ENCODE measurements at regions not wholly inside any gene's neighbourhood (a gene's known extent, or its start where the extent isn't known, plus 50 kb on each side); places are given as distances from the start of the nearest gene placed in this dataset.

DNA sequence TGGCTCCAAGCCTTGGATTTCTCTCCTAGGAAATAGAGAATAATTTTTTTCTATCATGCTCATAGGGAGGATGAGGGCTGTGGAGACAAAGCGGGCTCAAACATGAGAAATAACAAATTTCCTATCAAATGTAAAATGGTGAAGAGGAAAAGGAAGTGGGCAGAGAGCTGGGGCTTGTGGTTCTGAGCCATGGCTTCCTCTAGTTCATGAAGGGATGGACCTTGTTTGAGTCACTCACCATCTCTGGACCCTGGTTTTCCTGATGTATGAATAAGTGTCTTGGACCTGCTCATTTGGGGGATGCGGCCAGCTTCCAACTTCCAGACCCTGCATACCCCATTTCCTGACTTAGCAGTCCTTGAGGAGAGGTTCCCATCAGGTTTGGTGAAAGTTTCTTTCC lies 63.0 kb downstream of the MSX1 start:
- H3K36me3 Mint-ChIP-seq (ENCODE audit: low read depth), result no peaks in the 10 kb centered on the region
- no peak overlapping the region for H3K27ac Mint-ChIP-seq
- 80 to 100% methylated on average over 1 to 2 of the region's 2 CpGs for WGBS, 2 experiments (ENCODE audit: insufficient coverage in 1 of 2, insufficient read length in 1 of 2)
- peak; percentile 3 for DNase-seq
- no peaks in the 10 kb centered on the region for H3K9me3 Mint-ChIP-seq
- H3K4me3 Mint-ChIP-seq, result no peak overlapping the region
- peaks cover 2% of the 10 kb centered on the region for H3K4me1 Mint-ChIP-seq
- no peaks in the 10 kb centered on the region for H3K4me1 ChIP-seq (ENCODE audit: control insufficient read depth, insufficient read depth, low read length)
- H3K4me3 ChIP-seq (ENCODE audit: low read length), result no peak overlapping the region
- no peak overlapping the region for H3K27ac ChIP-seq (ENCODE audit: low read depth, low read length)
- no peaks in the 10 kb centered on the region for H3K36me3 ChIP-seq (ENCODE audit: control insufficient read depth, insufficient read depth, low read length)
- H3K27me3 Mint-ChIP-seq (ENCODE audit: insufficient read depth), result peaks cover 63% of the 10 kb centered on the region
- no peak overlapping the region for H3K9ac ChIP-seq (ENCODE audit: extremely low read depth, low read length, poor library complexity, severe bottlenecking)
- TF ChIP-seq, protein P1, sequence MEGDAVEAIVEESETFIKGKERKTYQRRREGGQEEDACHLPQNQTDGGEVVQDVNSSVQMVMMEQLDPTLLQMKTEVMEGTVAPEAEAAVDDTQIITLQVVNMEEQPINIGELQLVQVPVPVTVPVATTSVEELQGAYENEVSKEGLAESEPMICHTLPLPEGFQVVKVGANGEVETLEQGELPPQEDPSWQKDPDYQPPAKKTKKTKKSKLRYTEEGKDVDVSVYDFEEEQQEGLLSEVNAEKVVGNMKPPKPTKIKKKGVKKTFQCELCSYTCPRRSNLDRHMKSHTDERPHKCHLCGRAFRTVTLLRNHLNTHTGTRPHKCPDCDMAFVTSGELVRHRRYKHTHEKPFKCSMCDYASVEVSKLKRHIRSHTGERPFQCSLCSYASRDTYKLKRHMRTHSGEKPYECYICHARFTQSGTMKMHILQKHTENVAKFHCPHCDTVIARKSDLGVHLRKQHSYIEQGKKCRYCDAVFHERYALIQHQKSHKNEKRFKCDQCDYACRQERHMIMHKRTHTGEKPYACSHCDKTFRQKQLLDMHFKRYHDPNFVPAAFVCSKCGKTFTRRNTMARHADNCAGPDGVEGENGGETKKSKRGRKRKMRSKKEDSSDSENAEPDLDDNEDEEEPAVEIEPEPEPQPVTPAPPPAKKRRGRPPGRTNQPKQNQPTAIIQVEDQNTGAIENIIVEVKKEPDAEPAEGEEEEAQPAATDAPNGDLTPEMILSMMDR (conservative IDR thresholded peaks at IDR 0.05), result no peak
- H3K27me3 ChIP-seq (ENCODE audit: control insufficient read depth, insufficient read depth, low read length, poor library complexity, severe bottlenecking), result peaks cover 59% of the 10 kb centered on the region
- H3K9me3 ChIP-seq (ENCODE audit: control insufficient read depth, low read length), result no peaks in the 10 kb centered on the region

DNA sequence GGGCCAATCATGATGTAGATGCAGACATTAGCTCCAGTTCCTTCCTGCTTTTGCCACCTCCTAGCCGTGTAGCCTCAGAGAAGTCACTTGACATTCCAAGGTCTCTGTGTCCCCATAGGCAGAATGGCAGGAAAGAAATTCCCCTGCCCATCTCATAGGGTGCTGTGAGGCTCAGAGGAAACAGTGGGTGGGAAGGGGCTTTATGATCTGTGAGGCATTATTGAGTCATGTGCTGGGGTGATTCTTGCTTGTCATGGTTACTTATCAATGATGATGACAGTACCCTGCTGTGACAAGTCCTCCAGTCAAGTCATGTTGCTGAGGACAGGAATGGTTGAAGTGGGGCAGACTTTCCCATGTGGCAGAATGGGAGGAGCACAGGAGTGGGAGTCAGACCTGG lies 63.7 kb downstream of the MSX1 start:
- Mint-ChIP-seq H3K9me3 (no peaks in the 10 kb centered on the region), H3K36me3 (ENCODE audit: low read depth) (no peaks in the 10 kb centered on the region), H3K27me3 (ENCODE audit: insufficient read depth) (peaks cover 70% of the 10 kb centered on the region), H3K4me1 (peaks cover 2% of the 10 kb centered on the region), H3K4me3 (no peak overlapping the region), H3K27ac (no peak overlapping the region)
- no peak overlapping the region for H3K4me3 ChIP-seq (ENCODE audit: low read length)
- no peaks in the 10 kb centered on the region for H3K4me1 ChIP-seq (ENCODE audit: control insufficient read depth, insufficient read depth, low read length)
- no peak overlapping the region for H3K27ac ChIP-seq (ENCODE audit: low read depth, low read length)
- DNase-seq, result no peak
- 79% methylated on average over 1 of the region's 1 CpG; no CpG with 5 or more reads in 1 of the 2 experiments for WGBS, 2 experiments (ENCODE audit: insufficient coverage in 1 of 2, insufficient read length in 1 of 2)
- no peaks in the 10 kb centered on the region for H3K9me3 ChIP-seq (ENCODE audit: control insufficient read depth, low read length)
- TF ChIP-seq, protein P1 (conservative IDR thresholded peaks at IDR 0.05), result no peak
- H3K36me3 ChIP-seq (ENCODE audit: control insufficient read depth, insufficient read depth, low read length), result no peaks in the 10 kb centered on the region
- H3K27me3 ChIP-seq (ENCODE audit: control insufficient read depth, insufficient read depth, low read length, poor library complexity, severe bottlenecking), result peaks cover 59% of the 10 kb centered on the region
- no peak overlapping the region for H3K9ac ChIP-seq (ENCODE audit: extremely low read depth, low read length, poor library complexity, severe bottlenecking)

DNA sequence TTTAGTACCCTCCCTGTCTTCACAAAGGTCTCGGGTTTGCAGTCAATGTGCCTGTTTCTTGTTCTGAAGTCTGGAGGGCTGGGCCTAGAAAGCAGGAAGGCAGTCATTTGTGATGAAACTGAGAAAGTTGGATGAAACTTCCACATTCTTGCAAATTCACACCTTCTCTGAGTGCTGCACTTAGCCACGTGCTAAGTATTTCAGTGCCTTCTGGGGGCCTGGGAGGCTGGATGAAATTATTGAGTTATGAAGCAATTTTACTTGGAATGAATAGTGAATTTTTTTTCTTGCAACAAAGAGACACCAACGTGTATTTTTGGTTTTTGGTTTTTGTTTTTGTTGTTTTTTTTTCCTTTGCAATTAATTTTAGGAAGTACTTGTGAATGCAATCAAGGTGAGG lies 71.2 kb downstream of the MSX1 start:
- Mint-ChIP-seq H3K36me3 (ENCODE audit: low read depth) (no peaks in the 10 kb centered on the region), H3K27me3 (ENCODE audit: insufficient read depth) (peaks cover 48% of the 10 kb centered on the region), H3K9me3 (no peaks in the 10 kb centered on the region), H3K27ac (no peak overlapping the region), H3K4me1 (no peaks in the 10 kb centered on the region), H3K4me3 (no peak overlapping the region)
- Histone ChIP-seq H3K27ac (ENCODE audit: low read depth, low read length) (no peak overlapping the region), H3K9me3 (ENCODE audit: control insufficient read depth, low read length) (no peaks in the 10 kb centered on the region), H3K4me3 (ENCODE audit: low read length) (no peak overlapping the region), H3K4me1 (ENCODE audit: control insufficient read depth, insufficient read depth, low read length) (no peaks in the 10 kb centered on the region), H3K9ac (ENCODE audit: extremely low read depth, low read length, poor library complexity, severe bottlenecking) (no peak overlapping the region), H3K27me3 (ENCODE audit: control insufficient read depth, insufficient read depth, low read length, poor library complexity, severe bottlenecking) (peaks cover 9% of the 10 kb centered on the region), H3K36me3 (ENCODE audit: control insufficient read depth, insufficient read depth, low read length) (no peaks in the 10 kb centered on the region)
- peak; percentile 24 for DNase-seq
- TF ChIP-seq, protein P1 (conservative IDR thresholded peaks at IDR 0.05), result no peak
- WGBS, 2 experiments (ENCODE audit: insufficient coverage in 1 of 2, insufficient read length in 1 of 2), result 0 to 62% methylated on average over 1 to 3 of the region's 3 CpGs
